ENCODE measurements at regions not wholly inside any gene's neighbourhood (a gene's known extent, or its start where the extent isn't known, plus 50 kb on each side); places are given as distances from the start of the nearest gene placed in this dataset.
A peak's percentile ranks its signal among the peaks of the same experiment; 100 is the strongest.

DNA sequence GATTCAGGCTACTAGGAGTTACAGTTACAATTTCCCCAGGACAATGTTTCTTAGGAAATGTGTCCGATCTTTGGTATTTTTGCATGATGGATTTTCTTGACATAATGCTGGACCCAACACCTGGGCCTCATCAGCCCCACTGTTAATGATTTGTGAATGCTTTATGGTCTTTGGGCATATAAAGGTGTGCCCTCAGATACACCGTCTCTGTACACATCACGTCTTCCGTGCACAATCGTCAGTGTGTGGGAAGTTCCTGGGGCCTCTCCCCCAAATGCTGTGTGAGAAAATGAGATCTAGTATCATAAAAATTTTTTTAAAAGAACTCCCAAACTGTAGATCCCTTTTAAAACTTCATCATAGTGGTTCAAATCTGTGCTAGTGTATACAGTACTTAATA, 373.2 kb upstream of the ID4 start:
- DNase-seq: no peak
- H3K4me1 ChIP-seq: peaks cover 9% of the 10 kb centered on the region
- no peak for TF ChIP-seq CTCF (IDR thresholded peaks at IDR 0.05)
- ATAC-seq: no peak
- intact Hi-C loops (cut with DNase I): no loop called here
- H3K36me3 ChIP-seq: no peaks in the 10 kb centered on the region
- H3K27ac ChIP-seq: no peak overlapping the region
- H3K9me3 ChIP-seq: no peaks in the 10 kb centered on the region
- no peak overlapping the region for H3K4me3 ChIP-seq
- no peaks in the 10 kb centered on the region for H3K27me3 ChIP-seq

GRCh38 chr6:19465256-19465655, 371.9 kb upstream of the ID4 start:
- no peaks in the 10 kb centered on the region for H3K9me3 ChIP-seq
- no peak overlapping the region for H3K4me3 ChIP-seq
- intact Hi-C loops (cut with DNase I): no loop called here
- H3K27ac ChIP-seq: peak overlapping the region; percentile 55
- H3K4me1 ChIP-seq: peaks cover 9% of the 10 kb centered on the region
- DNase-seq (no peak), ATAC-seq (peak; percentile 65)
- no peak for TF ChIP-seq CTCF (IDR thresholded peaks at IDR 0.05)
- H3K36me3 ChIP-seq: no peaks in the 10 kb centered on the region
- no peaks in the 10 kb centered on the region for H3K27me3 ChIP-seq

DNA sequence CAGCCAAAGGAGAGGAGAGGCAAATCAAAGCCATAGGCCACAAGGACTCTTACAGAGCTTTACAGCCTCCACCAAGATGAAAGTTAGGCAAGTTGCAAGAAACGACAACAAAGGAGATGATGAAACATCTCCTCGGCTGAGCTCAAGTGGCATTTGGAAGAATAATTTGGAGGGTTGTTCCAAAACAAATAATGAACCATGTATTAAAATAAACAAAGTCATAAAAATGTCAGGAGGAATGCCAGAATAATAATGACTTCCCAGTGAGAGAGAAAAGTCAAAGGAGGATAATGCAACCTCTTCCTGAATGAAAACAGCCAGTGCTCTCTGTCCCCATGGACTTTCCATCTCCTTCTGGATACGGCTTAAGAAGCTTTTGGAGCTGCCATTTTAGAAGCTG, 371.4 kb upstream of the ID4 start:
- peaks cover 9% of the 10 kb centered on the region for H3K4me1 ChIP-seq
- H3K4me3 ChIP-seq: no peak overlapping the region
- TF ChIP-seq CTCF (IDR thresholded peaks at IDR 0.05): no peak
- no peaks in the 10 kb centered on the region for H3K27me3 ChIP-seq
- no peaks in the 10 kb centered on the region for H3K36me3 ChIP-seq
- ATAC-seq (peak; percentile 72), DNase-seq (no peak)
- no peaks in the 10 kb centered on the region for H3K9me3 ChIP-seq
- intact Hi-C loops (cut with DNase I): no loop called here
- H3K27ac ChIP-seq: peak overlapping the region; percentile 55

- intact Hi-C loops (cut with DNase I): no loop called here
- H3K36me3 ChIP-seq: no peaks in the 10 kb centered on the region
- peaks cover 9% of the 10 kb centered on the region for H3K4me1 ChIP-seq
- no peaks in the 10 kb centered on the region for H3K27me3 ChIP-seq
- H3K9me3 ChIP-seq: no peaks in the 10 kb centered on the region
- DNase-seq (no peak), ATAC-seq (peak; percentile 19)
- H3K4me3 ChIP-seq: no peak overlapping the region
- no peak for TF ChIP-seq CTCF (IDR thresholded peaks at IDR 0.05)
- H3K27ac ChIP-seq: no peak overlapping the region
These were observed 366.8 kb upstream of the ID4 start for GRCh38 chr6:19470333-19470732.

GRCh38 chr6:19472153-19472552, 365.0 kb upstream of the ID4 start:
- Histone ChIP-seq H3K36me3 (no peaks in the 10 kb centered on the region), H3K4me3 (no peak overlapping the region), H3K4me1 (no peaks in the 10 kb centered on the region), H3K27me3 (no peaks in the 10 kb centered on the region), H3K27ac (no peak overlapping the region), H3K9me3 (no peaks in the 10 kb centered on the region)
- TF ChIP-seq CTCF (IDR thresholded peaks at IDR 0.05): no peak
- DNase-seq (no peak), ATAC-seq (no peak)
- intact Hi-C loops (cut with DNase I): no loop called here

GRCh38 chr6:19472850-19473249, 364.3 kb upstream of the ID4 start:
- no peaks in the 10 kb centered on the region for H3K9me3 ChIP-seq
- intact Hi-C loops (cut with DNase I): no loop called here
- no peaks in the 10 kb centered on the region for H3K36me3 ChIP-seq
- H3K4me3 ChIP-seq: no peak overlapping the region
- H3K27ac ChIP-seq: no peak overlapping the region
- no peak for TF ChIP-seq CTCF (IDR thresholded peaks at IDR 0.05)
- no peaks in the 10 kb centered on the region for H3K4me1 ChIP-seq
- DNase-seq (no peak), ATAC-seq (no peak)
- H3K27me3 ChIP-seq: no peaks in the 10 kb centered on the region
